HG02870 (cell line): ENCODE measurements at regions not wholly inside any gene's neighbourhood (a gene's known extent, or its start where the extent isn't known, plus 50 kb on each side); places are given as distances from the start of the nearest gene placed in this dataset.
"Not testable (repeated sequence)": the region's sequence is repeated elsewhere in the genome, so short reads cannot be mapped to it uniquely, and the experiment has no call there.

Experiments used
- ATAC-seq: cut with Tn5 transposase; IDR thresholded peaks from one replicate; pipeline ENCODE4 v1.9.1; 2021; ENCODE audit warnings: mild to moderate bottlenecking, moderate library complexity; ENCODE audit not compliant: unreplicated experiment

GRCh38 chr21:35169574-35169973 is 120.5 kb upstream of the RUNX1 start:
- ATAC-seq: no peak

- ATAC-seq: no peak
These were observed 119.6 kb upstream of the RUNX1 start for GRCh38 chr21:35168735-35169134.

GRCh38 chr21:35164971-35165483 is 115.9 kb upstream of the RUNX1 start:
- no peak for ATAC-seq

GRCh38 chr21:35164380-35164779 is 115.3 kb upstream of the RUNX1 start:
- ATAC-seq: no peak

GRCh38 chr21:35163411-35163810 is 114.3 kb upstream of the RUNX1 start:
- no peak for ATAC-seq

- ATAC-seq: no peak
These were observed 113.7 kb upstream of the RUNX1 start for GRCh38 chr21:35162831-35163230.

GRCh38 chr21:35159881-35160280 is 110.8 kb upstream of the RUNX1 start:
- ATAC-seq: no peak

GRCh38 chr21:35157374-35157773 is 108.3 kb upstream of the RUNX1 start:
- ATAC-seq: not testable (repeated sequence)

- ATAC-seq: no peak
These were observed 107.5 kb upstream of the RUNX1 start for GRCh38 chr21:35156293-35157278.

GRCh38 chr21:35154788-35155187 is 105.7 kb upstream of the RUNX1 start:
- no peak for ATAC-seq

- ATAC-seq: no peak
These were observed 104.6 kb upstream of the RUNX1 start for GRCh38 chr21:35153671-35154070.

- no peak for ATAC-seq
These were observed 101.6 kb upstream of the RUNX1 start for GRCh38 chr21:35150562-35151226.

- ATAC-seq: no peak
These were observed 100.6 kb upstream of the RUNX1 start for GRCh38 chr21:35149698-35150097.

- ATAC-seq: no peak
These were observed 98.3 kb upstream of the RUNX1 start for GRCh38 chr21:35147439-35147838.

- ATAC-seq: no peak
These were observed 96.6 kb upstream of the RUNX1 start for GRCh38 chr21:35145626-35146233.

- ATAC-seq: no peak
These were observed 95.9 kb upstream of the RUNX1 start for GRCh38 chr21:35144978-35145377.

GRCh38 chr21:35142036-35142815 is 93.1 kb upstream of the RUNX1 start:
- no peak for ATAC-seq

GRCh38 chr21:35139382-35139715 is 90.2 kb upstream of the RUNX1 start:
- ATAC-seq: no peak

GRCh38 chr21:35138665-35139381 is 89.7 kb upstream of the RUNX1 start:
- no peak for ATAC-seq

- ATAC-seq: no peak
These were observed 87.6 kb upstream of the RUNX1 start for GRCh38 chr21:35136586-35137219.
